Activated B cell treated with CpG ODN at 0.5 μM for 24 hours (primary cell): ENCODE measurements at regions not wholly inside any gene's neighbourhood (a gene's known extent, or its start where the extent isn't known, plus 50 kb on each side); places are given as distances from the start of the nearest gene placed in this dataset.

Source experiments
- ATAC-seq: fragments of 200-7000 bp; cut with Tn5 transposase; one replicate; pipeline ENCODE4 v1.10.0; 2021; ENCODE audit warnings: low read depth, mild to moderate bottlenecking, moderate library complexity
- CTCF ChIA-PET: fragments of 350-600 bp; sonication (Branson Sonifier 250); formaldehyde crosslinking; loops from one replicate; lab custom pipeline; 2021; ENCODE audit warnings: antibody characterized with exemption; lab: Charles Lee
- POLR2A ChIA-PET: fragments of 350-600 bp; sonication (Branson Sonifier 250); formaldehyde crosslinking; loops from one replicate; lab custom pipeline; 2021; ENCODE audit warnings: antibody characterized with exemption; lab: Charles Lee
- DNase-seq: peaks from one replicate; pipeline ENCODE4 v3.0.0; 2022
- H3K27ac Mint-ChIP-seq: one replicate; pipeline ENCODE4 v1.8.0; 2020; ENCODE audit warnings: mixed read lengths
- H3K27me3 Mint-ChIP-seq: one replicate; pipeline ENCODE4 v1.8.0; 2021; ENCODE audit warnings: mixed read lengths
- H3K36me3 Mint-ChIP-seq: one replicate; pipeline ENCODE4 v1.8.0; 2021; ENCODE audit warnings: low read depth, mixed read lengths
- H3K4me1 Mint-ChIP-seq: one replicate; pipeline ENCODE4 v1.8.0; 2021; ENCODE audit warnings: mixed read lengths
- H3K4me3 Mint-ChIP-seq: one replicate; pipeline ENCODE4 v1.8.0; 2020; ENCODE audit warnings: mild to moderate bottlenecking, mixed read lengths
- H3K9me3 Mint-ChIP-seq: one replicate; pipeline ENCODE4 v1.8.0; 2020; ENCODE audit warnings: mixed read lengths
- CTCF ChIP-seq: fragments of 200-600 bp; IDR thresholded peaks from one replicate; pipeline ENCODE4 v1.8.0; 2022; ENCODE audit warnings: antibody characterized with exemption, mild to moderate bottlenecking
- intact Hi-C: fragments of 100-400 bp; cut with micrococcal nuclease; formaldehyde crosslinking; loops from one replicate; pipeline ENCODE4 v1.15.1; 2024

- ATAC-seq (no peak), DNase-seq (no peak)
- Mint-ChIP-seq H3K4me3 (no peak overlapping the region), H3K27me3 (no peaks in the 10 kb centered on the region), H3K9me3 (peaks cover 5% of the 10 kb centered on the region), H3K4me1 (no peaks in the 10 kb centered on the region), H3K27ac (no peak overlapping the region), H3K36me3 (no peaks in the 10 kb centered on the region)
- POLR2A ChIA-PET, result no interaction called here
- CTCF ChIA-PET, result no interaction called here
- no peak for TF ChIP-seq CTCF
- intact Hi-C loops, result no loop called here
Observed at GRCh38 chr5:110242950-110243349, 483.5 kb downstream of the TMEM232 start.

DNA sequence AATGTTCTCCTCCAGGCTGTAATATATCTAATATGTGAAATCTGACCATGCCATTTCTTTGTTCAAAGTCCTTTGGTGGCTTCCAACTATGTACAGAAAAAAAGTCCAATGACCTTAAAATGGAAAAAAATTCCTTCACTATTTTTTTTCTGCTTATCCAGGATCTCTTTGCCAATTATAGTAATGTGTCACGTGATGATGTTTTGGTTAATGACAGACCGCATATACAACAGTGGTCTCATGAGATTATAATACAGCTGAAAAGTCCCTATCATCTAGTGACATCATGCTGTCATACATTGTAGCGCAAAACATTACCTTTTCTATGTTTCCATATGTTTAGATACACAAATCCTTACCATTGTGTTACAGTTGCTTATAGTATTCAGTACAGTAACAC is 477.6 kb downstream of the TMEM232 start:
- ATAC-seq, result no peak

DNA sequence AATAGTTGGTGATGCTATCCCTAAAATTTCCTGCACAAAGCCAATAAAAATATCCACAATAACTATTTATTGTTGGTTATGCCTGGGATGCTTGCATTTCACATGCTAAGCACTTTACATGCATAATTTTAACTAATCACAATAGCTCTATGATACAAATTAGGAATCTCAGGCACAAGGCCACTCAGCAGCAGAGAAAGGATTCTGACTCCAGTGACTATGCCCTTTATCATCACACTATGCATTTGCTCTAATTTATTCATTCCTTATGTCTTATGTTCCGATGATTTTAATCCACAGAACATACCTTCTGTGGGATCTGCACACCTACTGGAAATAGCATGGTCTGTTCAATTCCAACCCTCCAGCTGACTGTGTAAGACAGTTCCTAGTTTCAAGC is 476.1 kb downstream of the TMEM232 start:
- H3K4me1 Mint-ChIP-seq, result no peaks in the 10 kb centered on the region
- POLR2A ChIA-PET, result no interaction called here
- DNase-seq (no peak), ATAC-seq (no peak)
- intact Hi-C loops, result no loop called here
- H3K36me3 Mint-ChIP-seq, result no peaks in the 10 kb centered on the region
- H3K27me3 Mint-ChIP-seq, result no peaks in the 10 kb centered on the region
- no peak overlapping the region for H3K27ac Mint-ChIP-seq
- CTCF ChIA-PET, result no interaction called here
- TF ChIP-seq CTCF, result no peak
- H3K4me3 Mint-ChIP-seq, result no peak overlapping the region
- H3K9me3 Mint-ChIP-seq, result no peaks in the 10 kb centered on the region

More for the DNA sequence above, 477.6 kb downstream of the TMEM232 start:
- ChIA-PET CTCF (no interaction called here), POLR2A (no interaction called here)
- Mint-ChIP-seq H3K4me1 (no peaks in the 10 kb centered on the region), H3K27ac (no peak overlapping the region), H3K9me3 (no peaks in the 10 kb centered on the region), H3K27me3 (no peaks in the 10 kb centered on the region), H3K4me3 (no peak overlapping the region), H3K36me3 (no peaks in the 10 kb centered on the region)
- no peak for DNase-seq
- intact Hi-C loops, result no loop called here
- TF ChIP-seq CTCF, result no peak

DNA sequence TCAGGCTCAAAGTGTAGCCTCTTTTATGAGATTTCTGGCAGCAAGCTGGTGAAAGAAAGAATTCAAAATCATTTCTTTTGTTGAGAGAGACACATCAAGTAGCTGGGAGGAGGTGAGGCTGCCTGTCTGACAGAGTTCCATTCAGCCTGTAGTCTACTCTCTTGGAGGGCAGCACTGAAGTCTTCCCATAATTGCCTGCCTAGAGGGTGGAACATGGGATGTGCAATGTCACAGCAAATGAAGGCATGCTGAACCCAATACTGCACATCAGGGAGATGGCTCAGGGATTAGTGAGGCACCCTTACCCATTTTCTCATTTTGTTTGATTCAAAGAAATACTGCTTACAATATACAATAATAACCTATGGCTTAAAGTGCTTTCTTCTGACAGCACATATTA is 475.7 kb downstream of the TMEM232 start:
- Mint-ChIP-seq H3K27ac (no peak overlapping the region), H3K27me3 (no peaks in the 10 kb centered on the region), H3K4me1 (no peaks in the 10 kb centered on the region), H3K36me3 (no peaks in the 10 kb centered on the region), H3K4me3 (no peak overlapping the region), H3K9me3 (no peaks in the 10 kb centered on the region)
- ATAC-seq, result no peak
- POLR2A ChIA-PET, result no interaction called here
- CTCF ChIA-PET, result no interaction called here
- DNase-seq, result no peak
- intact Hi-C loops, result no loop called here
- no peak for TF ChIP-seq CTCF

DNA sequence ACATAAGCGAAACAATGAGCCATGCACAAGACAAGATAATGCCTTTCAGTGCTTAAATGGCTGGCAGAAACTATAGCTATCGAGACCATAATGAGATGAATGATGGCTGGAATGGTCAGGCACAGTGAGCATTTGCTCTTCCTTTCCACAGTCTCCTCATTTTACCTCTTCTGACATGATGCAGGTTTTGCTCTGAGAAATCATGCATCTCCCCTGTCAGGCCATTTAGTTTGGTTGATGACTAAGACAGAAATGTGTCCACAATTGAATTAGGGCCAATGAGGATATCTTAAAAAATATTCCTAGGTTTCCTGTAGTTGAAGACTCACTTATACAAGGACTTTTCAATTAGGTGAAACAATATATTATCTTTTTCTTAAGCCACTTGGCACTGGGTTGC is 475.1 kb downstream of the TMEM232 start:
- ChIA-PET CTCF (no interaction called here), POLR2A (no interaction called here)
- no peak overlapping the region for H3K27ac Mint-ChIP-seq
- ATAC-seq (no peak), DNase-seq (no peak)
- no peaks in the 10 kb centered on the region for H3K36me3 Mint-ChIP-seq
- no peaks in the 10 kb centered on the region for H3K9me3 Mint-ChIP-seq
- intact Hi-C loops, result no loop called here
- H3K4me1 Mint-ChIP-seq, result no peaks in the 10 kb centered on the region
- no peak for TF ChIP-seq CTCF
- H3K4me3 Mint-ChIP-seq, result no peak overlapping the region
- no peaks in the 10 kb centered on the region for H3K27me3 Mint-ChIP-seq
